ENCODE measurements at regions not wholly inside any gene's neighbourhood (a gene's known extent, or its start where the extent isn't known, plus 50 kb on each side); places are given as distances from the start of the nearest gene placed in this dataset.

- TF ChIP-seq, protein P1, sequence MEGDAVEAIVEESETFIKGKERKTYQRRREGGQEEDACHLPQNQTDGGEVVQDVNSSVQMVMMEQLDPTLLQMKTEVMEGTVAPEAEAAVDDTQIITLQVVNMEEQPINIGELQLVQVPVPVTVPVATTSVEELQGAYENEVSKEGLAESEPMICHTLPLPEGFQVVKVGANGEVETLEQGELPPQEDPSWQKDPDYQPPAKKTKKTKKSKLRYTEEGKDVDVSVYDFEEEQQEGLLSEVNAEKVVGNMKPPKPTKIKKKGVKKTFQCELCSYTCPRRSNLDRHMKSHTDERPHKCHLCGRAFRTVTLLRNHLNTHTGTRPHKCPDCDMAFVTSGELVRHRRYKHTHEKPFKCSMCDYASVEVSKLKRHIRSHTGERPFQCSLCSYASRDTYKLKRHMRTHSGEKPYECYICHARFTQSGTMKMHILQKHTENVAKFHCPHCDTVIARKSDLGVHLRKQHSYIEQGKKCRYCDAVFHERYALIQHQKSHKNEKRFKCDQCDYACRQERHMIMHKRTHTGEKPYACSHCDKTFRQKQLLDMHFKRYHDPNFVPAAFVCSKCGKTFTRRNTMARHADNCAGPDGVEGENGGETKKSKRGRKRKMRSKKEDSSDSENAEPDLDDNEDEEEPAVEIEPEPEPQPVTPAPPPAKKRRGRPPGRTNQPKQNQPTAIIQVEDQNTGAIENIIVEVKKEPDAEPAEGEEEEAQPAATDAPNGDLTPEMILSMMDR (IDR thresholded peaks at IDR 0.05) = no peak
- TF ChIP-seq POLR2A (IDR thresholded peaks at IDR 0.05) (no peak), POLR2AphosphoS5 (IDR thresholded peaks at IDR 0.05) (no peak)
These were observed 860.0 kb upstream of the NR2F2 start for GRCh38 chr15:95470529-95470928.
